SW480 (cell line): ENCODE measurements at regions not wholly inside any gene's neighbourhood (a gene's known extent, or its start where the extent isn't known, plus 50 kb on each side); places are given as distances from the start of the nearest gene placed in this dataset.
"Not testable (repeated sequence)": the region's sequence is repeated elsewhere in the genome, so short reads cannot be mapped to it uniquely, and the experiment has no call there.

ENCODE experiments used
- DNase-seq: peaks from one replicate; pipeline ENCODE4 v3.0.0-alpha.2; 2016; ENCODE audit warnings: low spot score

- DNase-seq: no peak
Observed at GRCh38 chr5:66413931-66414330, 182.3 kb upstream of the MAST4 start.

GRCh38 chr5:66415208-66415607 lies 181.0 kb upstream of the MAST4 start:
- no peak for DNase-seq

- DNase-seq: no peak
Observed at GRCh38 chr5:66416698-66417097, 179.5 kb upstream of the MAST4 start.

GRCh38 chr5:66417781-66418180 lies 178.4 kb upstream of the MAST4 start:
- DNase-seq: no peak

- DNase-seq: no peak
Observed at GRCh38 chr5:66423484-66423883, 172.7 kb upstream of the MAST4 start.

- no peak for DNase-seq
Observed at GRCh38 chr5:66425842-66426241, 170.4 kb upstream of the MAST4 start.

- DNase-seq: no peak
Observed at GRCh38 chr5:66426259-66427138, 169.7 kb upstream of the MAST4 start.

GRCh38 chr5:66427139-66427442 lies 169.1 kb upstream of the MAST4 start:
- DNase-seq: no peak

GRCh38 chr5:66436721-66437120 lies 159.5 kb upstream of the MAST4 start:
- DNase-seq: peak; percentile 28

- no peak for DNase-seq
Observed at GRCh38 chr5:66438087-66438486, 158.1 kb upstream of the MAST4 start.

GRCh38 chr5:66438696-66439095 lies 157.5 kb upstream of the MAST4 start:
- DNase-seq: no peak

- no peak for DNase-seq
Observed at GRCh38 chr5:66440202-66440680, 156.0 kb upstream of the MAST4 start.

GRCh38 chr5:66441351-66441750 lies 154.8 kb upstream of the MAST4 start:
- no peak for DNase-seq

- no peak for DNase-seq
Observed at GRCh38 chr5:66442951-66443445, 153.2 kb upstream of the MAST4 start.

- DNase-seq: no peak
Observed at GRCh38 chr5:66443462-66444130, 152.6 kb upstream of the MAST4 start.

GRCh38 chr5:66448070-66448469 lies 148.1 kb upstream of the MAST4 start:
- not testable (repeated sequence) for DNase-seq

- DNase-seq: no peak
Observed at GRCh38 chr5:66450237-66450636, 146.0 kb upstream of the MAST4 start.

- no peak for DNase-seq
Observed at GRCh38 chr5:66450988-66451387, 145.2 kb upstream of the MAST4 start.

- DNase-seq: no peak
Observed at GRCh38 chr5:66452109-66452508, 144.1 kb upstream of the MAST4 start.

GRCh38 chr5:66454186-66455078 lies 141.8 kb upstream of the MAST4 start:
- no peak for DNase-seq

GRCh38 chr5:66459728-66460127 lies 136.5 kb upstream of the MAST4 start:
- DNase-seq: no peak

GRCh38 chr5:66467564-66467963 lies 128.6 kb upstream of the MAST4 start:
- no peak for DNase-seq
